ENCODE measurements at regions not wholly inside any gene's neighbourhood (a gene's known extent, or its start where the extent isn't known, plus 50 kb on each side); places are given as distances from the start of the nearest gene placed in this dataset.

- H3K4me1 Mint-ChIP-seq (ENCODE audit: low read depth) = peaks cover 12% of the 10 kb centered on the region
- no peaks in the 10 kb centered on the region for H3K36me3 Mint-ChIP-seq (ENCODE audit: low read depth)
- H3K4me3 Mint-ChIP-seq = no peak overlapping the region
- H3K27me3 Mint-ChIP-seq (ENCODE audit: insufficient read depth) = no peaks in the 10 kb centered on the region; the same call in none of the 2 replicates
- no peak overlapping the region for H3K27ac Mint-ChIP-seq
- H3K9me3 Mint-ChIP-seq = no peaks in the 10 kb centered on the region
- no peak for DNase-seq
- TF ChIP-seq CTCF (IDR thresholded peaks at IDR 0.05) = peak; percentile 54
These were observed 89.3 kb upstream of the CCDC80 start for GRCh38 chr3:112730210-112730609.

GRCh38 chr3:112721231-112721630, 80.3 kb upstream of the CCDC80 start:
- H3K9me3 Mint-ChIP-seq = no peaks in the 10 kb centered on the region
- H3K27me3 Mint-ChIP-seq (ENCODE audit: insufficient read depth) = no peaks in the 10 kb centered on the region; the same call in 1 of the 2 replicates
- H3K36me3 Mint-ChIP-seq (ENCODE audit: low read depth) = peaks cover 4% of the 10 kb centered on the region; the same call in 1 of the 2 replicates
- no peak for TF ChIP-seq CTCF (IDR thresholded peaks at IDR 0.05)
- H3K4me1 Mint-ChIP-seq (ENCODE audit: low read depth) = no peaks in the 10 kb centered on the region
- no peak for DNase-seq
- no peak overlapping the region for H3K27ac Mint-ChIP-seq
- H3K4me3 Mint-ChIP-seq = no peak overlapping the region

GRCh38 chr3:112718967-112719366, 78.0 kb upstream of the CCDC80 start:
- no peak for DNase-seq
- H3K4me1 Mint-ChIP-seq (ENCODE audit: low read depth) = no peaks in the 10 kb centered on the region
- H3K27me3 Mint-ChIP-seq (ENCODE audit: insufficient read depth) = no peaks in the 10 kb centered on the region; the same call in none of the 2 replicates

GRCh38 chr3:112718516-112718915, 77.6 kb upstream of the CCDC80 start:
- Mint-ChIP-seq H3K4me3 (no peak overlapping the region), H3K36me3 (ENCODE audit: low read depth) (no peaks in the 10 kb centered on the region), H3K4me1 (ENCODE audit: low read depth) (no peaks in the 10 kb centered on the region), H3K27me3 (ENCODE audit: insufficient read depth) (no peaks in the 10 kb centered on the region; the same call in none of the 2 replicates), H3K9me3 (no peaks in the 10 kb centered on the region), H3K27ac (no peak overlapping the region)
- TF ChIP-seq CTCF (IDR thresholded peaks at IDR 0.05) = no peak
- no peak for DNase-seq

More at GRCh38 chr3:112718967-112719366, 78.0 kb upstream of the CCDC80 start:
- peaks cover 2% of the 10 kb centered on the region; the same call in 1 of the 2 replicates for H3K36me3 Mint-ChIP-seq (ENCODE audit: low read depth)
- H3K9me3 Mint-ChIP-seq = no peaks in the 10 kb centered on the region
- TF ChIP-seq CTCF (IDR thresholded peaks at IDR 0.05) = no peak
- H3K27ac Mint-ChIP-seq = no peak overlapping the region
- no peak overlapping the region for H3K4me3 Mint-ChIP-seq

- TF ChIP-seq CTCF (IDR thresholded peaks at IDR 0.05) = no peak
- Mint-ChIP-seq H3K27ac (no peak overlapping the region), H3K4me1 (ENCODE audit: low read depth) (peaks cover 12% of the 10 kb centered on the region), H3K27me3 (ENCODE audit: insufficient read depth) (no peaks in the 10 kb centered on the region), H3K36me3 (ENCODE audit: low read depth) (peaks cover 6% of the 10 kb centered on the region), H3K9me3 (peaks cover 10% of the 10 kb centered on the region), H3K4me3 (no peak overlapping the region)
- DNase-seq = no peak
These were observed 69.0 kb upstream of the CCDC80 start for GRCh38 chr3:112709911-112710310.

Measured in HFFc6 (cell line).